ENCODE measurements at regions not wholly inside any gene's neighbourhood (a gene's known extent, or its start where the extent isn't known, plus 50 kb on each side); places are given as distances from the start of the nearest gene placed in this dataset.

- no peak for TF ChIP-seq EZH2phosphoT487 (IDR thresholded peaks at IDR 0.05; ENCODE audit: borderline replicate concordance, low read length)
- no peak for TF ChIP-seq CTCF (IDR thresholded peaks at IDR 0.05; ENCODE audit: low read depth, low read length, poor library complexity, severe bottlenecking)
- no peaks in the 10 kb centered on the region for H3K9me3 ChIP-seq (ENCODE audit: control insufficient read depth, insufficient read depth, low read length)
- H3K4me1 ChIP-seq (ENCODE audit: control insufficient read depth, low read length) = no peaks in the 10 kb centered on the region
- no peak overlapping the region for H3K27ac ChIP-seq (ENCODE audit: low read depth, low read length)
- H4K20me1 ChIP-seq (ENCODE audit: control insufficient read depth, insufficient read depth, low read depth, low read length) = no peaks in the 10 kb centered on the region
- H3K4me3 ChIP-seq (ENCODE audit: low read length) = no peak overlapping the region
- H3K4me2 ChIP-seq (ENCODE audit: low read length) = no peak overlapping the region
- H3K79me2 ChIP-seq (ENCODE audit: control insufficient read depth, low read length) = no peaks in the 10 kb centered on the region
- no peaks in the 10 kb centered on the region for H3F3A ChIP-seq (ENCODE audit: control insufficient read depth, insufficient read depth)
- H3K9me2 ChIP-seq (replicated peaks; ENCODE audit: control insufficient read depth, low read length) = no peaks in the 10 kb centered on the region
- no peaks in the 10 kb centered on the region for H3K36me3 ChIP-seq (ENCODE audit: control insufficient read depth, low read length)
- H3K27me3 ChIP-seq (ENCODE audit: control insufficient read depth, low read length) = no peaks in the 10 kb centered on the region
These were observed 837.9 kb upstream of the LCORL start for GRCh38 chr4:18859468-18859867.

- Histone ChIP-seq H3F3A (ENCODE audit: control insufficient read depth, insufficient read depth) (no peaks in the 10 kb centered on the region), H3K4me2 (ENCODE audit: low read length) (no peak overlapping the region), H3K27ac (ENCODE audit: low read depth, low read length) (no peak overlapping the region), H3K4me1 (ENCODE audit: control insufficient read depth, low read length) (no peaks in the 10 kb centered on the region), H3K9me2 (replicated peaks; ENCODE audit: control insufficient read depth, low read length) (no peaks in the 10 kb centered on the region), H4K20me1 (ENCODE audit: control insufficient read depth, insufficient read depth, low read depth, low read length) (no peaks in the 10 kb centered on the region), H3K36me3 (ENCODE audit: control insufficient read depth, low read length) (no peaks in the 10 kb centered on the region), H3K27me3 (ENCODE audit: control insufficient read depth, low read length) (no peaks in the 10 kb centered on the region), H3K4me3 (ENCODE audit: low read length) (no peak overlapping the region), H3K9me3 (ENCODE audit: control insufficient read depth, insufficient read depth, low read length) (no peaks in the 10 kb centered on the region), H3K79me2 (ENCODE audit: control insufficient read depth, low read length) (no peaks in the 10 kb centered on the region)
- TF ChIP-seq EZH2phosphoT487 (IDR thresholded peaks at IDR 0.05; ENCODE audit: borderline replicate concordance, low read length) (no peak), CTCF (IDR thresholded peaks at IDR 0.05; ENCODE audit: low read depth, low read length, poor library complexity, severe bottlenecking) (no peak)
These were observed 836.8 kb upstream of the LCORL start for GRCh38 chr4:18858229-18858922.

- TF ChIP-seq CTCF (IDR thresholded peaks at IDR 0.05; ENCODE audit: low read depth, low read length, poor library complexity, severe bottlenecking) (no peak), EZH2phosphoT487 (IDR thresholded peaks at IDR 0.05; ENCODE audit: borderline replicate concordance, low read length) (no peak)
- H4K20me1 ChIP-seq (ENCODE audit: control insufficient read depth, insufficient read depth, low read depth, low read length) = no peaks in the 10 kb centered on the region
These were observed 829.3 kb upstream of the LCORL start for GRCh38 chr4:18850867-18851266.

More at GRCh38 chr4:18850867-18851266, 829.3 kb upstream of the LCORL start:
- Histone ChIP-seq H3K9me3 (ENCODE audit: control insufficient read depth, insufficient read depth, low read length) (no peaks in the 10 kb centered on the region; the same call in 1 of the 2 replicates), H3K4me2 (ENCODE audit: low read length) (no peak overlapping the region), H3K4me3 (ENCODE audit: low read length) (no peak overlapping the region), H3K79me2 (ENCODE audit: control insufficient read depth, low read length) (no peaks in the 10 kb centered on the region), H3F3A (ENCODE audit: control insufficient read depth, insufficient read depth) (no peaks in the 10 kb centered on the region), H3K4me1 (ENCODE audit: control insufficient read depth, low read length) (no peaks in the 10 kb centered on the region), H3K9me2 (replicated peaks; ENCODE audit: control insufficient read depth, low read length) (no peaks in the 10 kb centered on the region), H3K27ac (ENCODE audit: low read depth, low read length) (no peak overlapping the region), H3K27me3 (ENCODE audit: control insufficient read depth, low read length) (no peaks in the 10 kb centered on the region), H3K36me3 (ENCODE audit: control insufficient read depth, low read length) (no peaks in the 10 kb centered on the region)

Data from DOHH2 (cell line).